ENCODE measurements at regions not wholly inside any gene's neighbourhood (a gene's known extent, or its start where the extent isn't known, plus 50 kb on each side); places are given as distances from the start of the nearest gene placed in this dataset.

GRCh38 chr2:21404827-21405625 is 281.3 kb downstream of the TDRD15 start:
- no peak for TF ChIP-seq POLR2A (IDR thresholded peaks at IDR 0.05; ENCODE audit: low read depth, low read length)
- no peak for TF ChIP-seq POLR2AphosphoS5 (IDR thresholded peaks at IDR 0.05; ENCODE audit: low read depth, low read length)
- no peak for TF ChIP-seq TAF1 (IDR thresholded peaks at IDR 0.05; ENCODE audit: low read depth, low read length)
- TF ChIP-seq PAX5 (IDR thresholded peaks at IDR 0.05; ENCODE audit: insufficient read depth, low read length, severe bottlenecking): no peak
- TF ChIP-seq SPI1 (IDR thresholded peaks at IDR 0.05; ENCODE audit: low read depth, low read length): no peak
- no peak for TF ChIP-seq POU2F2 (IDR thresholded peaks at IDR 0.05; ENCODE audit: low read depth, low read length)
